H1 (cell line): ENCODE measurements at regions not wholly inside any gene's neighbourhood (a gene's known extent, or its start where the extent isn't known, plus 50 kb on each side); places are given as distances from the start of the nearest gene placed in this dataset.

Experiments used
- CTCF ChIA-PET: fragments of 300-600 bp; sonication (Branson Sonifier 250); formaldehyde crosslinking; loops from one replicate; lab custom pipeline; 2021; ENCODE audit not compliant: partially characterized antibody; lab: Charles Lee
- POLR2A ChIA-PET: fragments of 300-600 bp; sonication (Branson Sonifier 250); formaldehyde crosslinking; loops from one replicate; lab custom pipeline; 2021; ENCODE audit warnings: inconsistent platforms; ENCODE audit not compliant: partially characterized antibody; lab: Charles Lee
- DNase-seq, 2 experiments: peaks; one replicate each; pipeline versions ENCODE4 v3.0.0 to v3.0.0-alpha.2; 2010 to 2022; ENCODE audit warnings: low spot score in 2 of 2, low read depth in 1 of 2, mixed read lengths in 1 of 2
- FAIRE-seq: peaks from 2 replicates; lab custom pipeline; 2011; peaks lifted over from hg19 to GRCh38; lab: Jason Lieb, UNC
- H2AFZ ChIP-seq: 2 replicates; pipeline ENCODE4 v1.8.1; 2012; ENCODE audit warnings: low read length, inconsistent platforms
- H2AK5ac ChIP-seq: 2 replicates; pipeline ENCODE4 v1.6.1; 2013; ENCODE audit warnings: low read depth, low read length
- H2BK120ac ChIP-seq: replicated peaks from 2 replicates; pipeline ENCODE3; 2013; ENCODE audit warnings: low read depth, low read length, inconsistent platforms
- H2BK12ac ChIP-seq: 2 replicates; pipeline ENCODE4 v1.6.1; 2013; ENCODE audit warnings: low read depth, low read length
- H2BK15ac ChIP-seq: 2 replicates; pipeline ENCODE4 v1.6.1; 2013; ENCODE audit warnings: low read length
- H2BK20ac ChIP-seq: 2 replicates; pipeline ENCODE4 v1.6.1; 2013; ENCODE audit warnings: low read length
- H2BK5ac ChIP-seq: 2 replicates; pipeline ENCODE4 v1.6.1; 2013; ENCODE audit warnings: low read depth, low read length
- H3K14ac ChIP-seq: 2 replicates; pipeline ENCODE4 v1.6.1; 2013; ENCODE audit warnings: inconsistent platforms; ENCODE audit not compliant: insufficient read length
- H3K18ac ChIP-seq: 2 replicates; pipeline ENCODE4 v1.6.1; 2013; ENCODE audit warnings: low read length; ENCODE audit errors: extremely low read depth
- H3K23ac ChIP-seq: 2 replicates; pipeline ENCODE4 v1.6.1; 2013; ENCODE audit warnings: inconsistent platforms; ENCODE audit not compliant: insufficient read length
- H3K23me2 ChIP-seq: 2 replicates; pipeline ENCODE4 v1.6.1; 2013; ENCODE audit warnings: low read depth, low read length
- H3K27ac ChIP-seq: 2 replicates; pipeline ENCODE4 v1.6.1; 2011; ENCODE audit warnings: low read depth, low read length, inconsistent platforms
- H3K27me3 ChIP-seq, 4 experiments: replicated peaks in 1 of 4; 1 replicate in 1 of 4; 2 replicates in 3 of 4; pipeline versions ENCODE4 v1.6.1 to v1.8.1; 2011 to 2013; ENCODE audit warnings: low read length in 3 of 4, mild to moderate bottlenecking in 3 of 4, inconsistent platforms in 2 of 4, mixed read lengths in 2 of 4, moderate library complexity in 1 of 4; ENCODE audit not compliant: control insufficient read depth in 3 of 4, insufficient read depth in 3 of 4; ENCODE audit errors: extremely low read depth in 1 of 4
- H3K36me3 ChIP-seq, 4 experiments: 2 replicates each; pipeline versions ENCODE4 v1.6.1 to v1.8.1; 2011 to 2013; ENCODE audit warnings: mild to moderate bottlenecking in 4 of 4, low read length in 3 of 4, moderate library complexity in 2 of 4, control low read depth in 1 of 4, inconsistent platforms in 1 of 4; ENCODE audit not compliant: insufficient read depth in 4 of 4, control insufficient read depth in 2 of 4
- H3K4ac ChIP-seq: replicated peaks from 2 replicates; pipeline ENCODE3; 2013; ENCODE audit warnings: low read length, low read depth, mixed read lengths, inconsistent platforms; ENCODE audit not compliant: insufficient read length
- H3K4me1 ChIP-seq, 4 experiments: replicated peaks in 1 of 4; 1 replicate in 1 of 4; 2 replicates in 3 of 4; pipeline versions ENCODE4 v1.6.1 to v1.8.1; 2011 to 2013; ENCODE audit warnings: low read length in 3 of 4, inconsistent platforms in 2 of 4, mixed read lengths in 1 of 4; ENCODE audit not compliant: insufficient read depth in 4 of 4, control insufficient read depth in 3 of 4
- H3K4me2 ChIP-seq, 2 experiments: 2 replicates each; pipeline versions ENCODE4 v1.6.1 to v1.8.1; 2011 to 2013; ENCODE audit warnings: low read depth in 2 of 2, low read length in 2 of 2, control low read depth in 1 of 2, inconsistent platforms in 1 of 2, mild to moderate bottlenecking in 1 of 2; ENCODE audit not compliant: insufficient read depth in 1 of 2
- H3K4me3 ChIP-seq, 4 experiments: fragments of 200-600, 300-600 bp in 1 of 4; sonication (generic), shearing (Covaris generic), sonication (Bioruptor Twin) in 1 of 4; 2 replicates each; pipeline versions ENCODE4 v1.5.1 to v1.8.1; 2011 to 2016; ENCODE audit warnings: low read length in 4 of 4, low read depth in 3 of 4, control low read depth in 2 of 4, inconsistent platforms in 2 of 4, mild to moderate bottlenecking in 2 of 4, mixed read lengths in 1 of 4, moderate library complexity in 1 of 4; ENCODE audit not compliant: insufficient read depth in 2 of 4; ENCODE audit errors: extremely low read depth in 1 of 4
- H3K56ac ChIP-seq: replicated peaks from 2 replicates; pipeline ENCODE3; 2013; ENCODE audit warnings: low read depth, mild to moderate bottlenecking, mixed read lengths, low read length, inconsistent platforms; ENCODE audit not compliant: insufficient read length
- H3K79me1 ChIP-seq: 2 replicates; pipeline ENCODE4 v1.6.1; 2013; ENCODE audit warnings: low read depth, low read length, control low read depth
- H3K79me2 ChIP-seq, 2 experiments: 2 replicates each; pipeline versions ENCODE4 v1.6.1 to v1.8.1; 2012 to 2013; ENCODE audit warnings: low read length in 2 of 2, mild to moderate bottlenecking in 2 of 2, inconsistent platforms in 1 of 2; ENCODE audit not compliant: insufficient read depth in 2 of 2, control insufficient read depth in 1 of 2
- H3K9ac ChIP-seq, 4 experiments: replicated peaks in 1 of 4; 1 replicate in 1 of 4; 2 replicates in 3 of 4; pipeline versions ENCODE4 v1.6.1 to v1.8.1; 2011 to 2013; ENCODE audit warnings: low read depth in 3 of 4, low read length in 3 of 4, control low read depth in 2 of 4, mild to moderate bottlenecking in 2 of 4, moderate library complexity in 2 of 4, inconsistent platforms in 1 of 4; ENCODE audit errors: extremely low read depth in 1 of 4
- H3K9me3 ChIP-seq, 2 experiments: 2 replicates each; pipeline versions ENCODE4 v1.6.1 to v1.8.1; 2012 to 2013; ENCODE audit warnings: mild to moderate bottlenecking in 2 of 2, moderate library complexity in 2 of 2, control low read depth in 1 of 2, inconsistent platforms in 1 of 2, low read depth in 1 of 2, low read length in 1 of 2, mixed read lengths in 1 of 2; ENCODE audit not compliant: insufficient read depth in 2 of 2
- H4K20me1 ChIP-seq, 2 experiments: replicated peaks in 1 of 2; 2 replicates each; pipeline versions ENCODE3 to v1.8.1; 2011 to 2013; ENCODE audit warnings: inconsistent platforms in 2 of 2, low read length in 2 of 2, mild to moderate bottlenecking in 1 of 2; ENCODE audit not compliant: insufficient read depth in 2 of 2, control insufficient read depth in 1 of 2
- H4K5ac ChIP-seq: 2 replicates; pipeline ENCODE4 v1.6.1; 2013; ENCODE audit warnings: low read length, low read depth, mixed read lengths, inconsistent platforms; ENCODE audit not compliant: insufficient read length
- H4K8ac ChIP-seq: 2 replicates; pipeline ENCODE4 v1.8.0; 2013; ENCODE audit warnings: mild to moderate bottlenecking, moderate library complexity, low read length, inconsistent platforms; ENCODE audit not compliant: insufficient read depth; ENCODE audit errors: extremely low read depth
- H4K91ac ChIP-seq: replicated peaks from 2 replicates; pipeline ENCODE3; 2013; ENCODE audit warnings: low read length, mixed read lengths, inconsistent platforms; ENCODE audit not compliant: insufficient read length
- BCL11A ChIP-seq, 2 experiments: IDR thresholded peaks; one replicate each; pipeline ENCODE4 v1.6.1; 2011; ENCODE audit warnings: low read depth in 2 of 2, low read length in 2 of 2, mild to moderate bottlenecking in 2 of 2
- CEBPB ChIP-seq: IDR thresholded peaks from 2 replicates; pipeline ENCODE4 v1.6.1; 2012; ENCODE audit warnings: low read depth, low read length
- EP300 ChIP-seq, 2 experiments: IDR thresholded peaks; 1 replicate in 1 of 2; 2 replicates in 1 of 2; pipeline ENCODE4 v1.6.1; 2011 to 2012; ENCODE audit warnings: low read depth in 2 of 2, low read length in 2 of 2, mild to moderate bottlenecking in 2 of 2, borderline replicate concordance in 1 of 2, inconsistent platforms in 1 of 2, moderate library complexity in 1 of 2
- GABPA ChIP-seq: IDR thresholded peaks from 2 replicates; pipeline ENCODE4 v1.6.1; 2011; ENCODE audit warnings: mild to moderate bottlenecking, low read length, moderate library complexity, borderline replicate concordance; ENCODE audit not compliant: insufficient read depth
- JUN ChIP-seq: IDR thresholded peaks from 2 replicates; pipeline ENCODE4 v1.6.1; 2011; ENCODE audit warnings: low read depth, mild to moderate bottlenecking, improper control_type of control experiment, low read length
- JUND ChIP-seq: IDR thresholded peaks from 2 replicates; pipeline ENCODE4 v1.6.1; 2011; ENCODE audit warnings: mild to moderate bottlenecking, improper control_type of control experiment, low read length
- NANOG ChIP-seq: IDR thresholded peaks from 2 replicates; pipeline ENCODE4 v1.6.1; 2011; ENCODE audit warnings: low read length, low read depth, mild to moderate bottlenecking, inconsistent platforms; ENCODE audit not compliant: insufficient read depth, poor library complexity, severe bottlenecking
- TBP ChIP-seq: IDR thresholded peaks from 2 replicates; pipeline ENCODE4 v1.6.1; 2011; ENCODE audit warnings: low read depth, low read length, improper control_type of control experiment
- YY1 ChIP-seq: IDR thresholded peaks from 2 replicates; pipeline ENCODE4 v1.6.1; 2011; ENCODE audit warnings: low read depth, mild to moderate bottlenecking, low read length
- WGBS, 2 experiments: shearing (Covaris generic) in 1 of 2; methylation state at CpG; one replicate each; pipeline versions ENCODE4 v1.1.6 to v1.1.7; 2013 to 2015; ENCODE audit warnings: low lambda C conversion rate in 2 of 2, mixed read lengths in 2 of 2, inconsistent platforms in 1 of 2, low coverage in 1 of 2, missing lambda C conversion rate in 1 of 2; ENCODE audit not compliant: insufficient replicate concordance in 2 of 2, insufficient coverage in 1 of 2, insufficient read length in 1 of 2; ENCODE audit errors: extremely low coverage in 1 of 2, missing lambda C conversion rate in 1 of 2; 5-methylcytosine and 5-hydroxymethylcytosine counted together

DNA sequence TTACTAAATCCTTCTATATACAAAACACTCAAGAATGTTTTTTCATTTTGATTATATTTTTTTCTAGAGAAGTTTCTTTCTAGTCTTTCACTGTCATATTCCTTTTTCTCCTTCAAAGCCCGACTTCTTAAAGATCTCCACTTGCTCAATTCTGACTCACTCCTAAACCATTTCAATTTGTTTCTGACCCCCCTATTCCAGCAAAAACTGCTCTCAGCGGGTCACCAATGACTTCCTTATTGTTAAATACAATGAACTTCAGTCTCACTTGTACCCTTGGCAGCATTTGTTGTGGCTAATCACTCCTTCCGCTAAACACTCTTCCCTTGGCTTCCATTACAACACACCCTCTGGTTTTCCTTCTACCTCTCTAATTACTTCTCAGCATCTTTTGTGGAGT is 111.1 kb upstream of the RBBP8 start:
- Histone ChIP-seq H2BK120ac (no peak overlapping the region), H3K4me3 (peak overlapping the region in 1 of 4 experiments; percentile 14; a peak in 1 of 8 replicates), H2BK15ac (no peak overlapping the region), H3K4me2 (peak overlapping the region in 1 of 2 experiments; percentile 32; a peak in 2 of 4 replicates), H2AFZ (no peak overlapping the region), H3K36me3 (no peaks in the 10 kb centered on the region), H3K56ac (no peak overlapping the region), H3K4ac (no peak overlapping the region), H3K23ac (no peak overlapping the region), H3K27me3 (no peaks in the 10 kb centered on the region), H3K9me3 (no peaks in the 10 kb centered on the region), H4K20me1 (no peaks in the 10 kb centered on the region), H3K79me1 (no peaks in the 10 kb centered on the region), H3K23me2 (no peaks in the 10 kb centered on the region), H4K5ac (no peak overlapping the region), H3K18ac (no peak overlapping the region), H2BK12ac (no peak overlapping the region), H4K91ac (no peak overlapping the region), H3K4me1 (0 out of 7 replicates have a peak, but pooled peaks cover 0 to 3% (median 0%) of the 10 kb centered on the region in 4 experiments), H4K8ac (no peak overlapping the region), H3K9ac (no peak overlapping the region), H3K79me2 (no peaks in the 10 kb centered on the region), H2AK5ac (no peak overlapping the region), H3K14ac (no peak overlapping the region), H2BK20ac (no peak overlapping the region), H3K27ac (no peak overlapping the region), H2BK5ac (no peak overlapping the region)
- FAIRE-seq (no peak), DNase-seq (peak in 1 of 2 experiments; percentile 79)
- WGBS, 2 experiments = 15% methylated on average over 3 of the region's 3 CpGs; no CpG with 5 or more reads in 1 of the 2 experiments
- ChIA-PET POLR2A (no interaction called here), CTCF (interaction anchor here (0.9 kb wide), 1 partner anchor 9 kb away, joined by 3 read pairs; no protein-coding TSS in a partner anchor)
- TF ChIP-seq NANOG (peak; percentile 68), BCL11A (IDR thresholded peaks at IDR 0.05; ENCODE audit: low read depth in 2 of 2, low read length in 2 of 2) (peak in 1 of 2 experiments; percentile 20), JUN (peak; percentile 51), CEBPB (0 out of 2 replicates have a peak, but pooled peaks have one; percentile 23), GABPA (no peak), TBP (no peak), YY1 (peak; percentile 47; the same call in 1 of the 2 replicates), JUND (peak; percentile 94), EP300 (IDR thresholded peaks at IDR 0.05; ENCODE audit: borderline replicate concordance in 1 of 2, low read depth in 2 of 2, low read length in 2 of 2) (0 out of 3 replicates have a peak, but pooled peaks of 1 of the 2 experiments have one; percentile 23)
